SK-N-SH treated with all-trans-retinoic acid at 6 μM for 48 hours (cell line): ENCODE measurements at regions not wholly inside any gene's neighbourhood (a gene's known extent, or its start where the extent isn't known, plus 50 kb on each side); places are given as distances from the start of the nearest gene placed in this dataset.

Experiments
- CSDC2 ChIP-seq: fragments of 250-450 bp; sonication (Bioruptor Pico); IDR thresholded peaks from 2 replicates; pipeline ENCODE4 v1.5.0; 2020; ENCODE audit warnings: mild to moderate bottlenecking, moderate library complexity
- CSRNP3 ChIP-seq: fragments of 250-450 bp; sonication (Bioruptor Pico); IDR thresholded peaks from 2 replicates; pipeline ENCODE4 v1.5.1; 2021; ENCODE audit warnings: mild to moderate bottlenecking, moderate library complexity
- PATZ1 ChIP-seq: fragments of 250-450 bp; sonication (Bioruptor Pico); IDR thresholded peaks from 2 replicates; pipeline ENCODE4 v1.8.0; 2020; ENCODE audit warnings: mild to moderate bottlenecking, moderate library complexity, borderline replicate concordance
- POU6F1 ChIP-seq: fragments of 250-450 bp; sonication (Bioruptor Pico); IDR thresholded peaks from 2 replicates; pipeline ENCODE4 v1.8.0; 2021; ENCODE audit warnings: low read depth, mild to moderate bottlenecking, moderate library complexity, borderline replicate concordance
- ZC3H10 ChIP-seq: fragments of 250-450 bp; sonication (Bioruptor Pico); IDR thresholded peaks from 2 replicates; pipeline ENCODE4 v1.5.1; 2021; ENCODE audit warnings: mild to moderate bottlenecking, moderate library complexity
- ZNF70 ChIP-seq: fragments of 450-650 bp; formaldehyde crosslinking; IDR thresholded peaks from 2 replicates; pipeline ENCODE4 v1.5.0; 2020; ENCODE audit warnings: mild to moderate bottlenecking, moderate library complexity
- ZNF8 ChIP-seq: fragments of 450-650 bp; formaldehyde crosslinking; IDR thresholded peaks from 2 replicates; pipeline ENCODE4 v1.5.0; 2020; ENCODE audit warnings: mild to moderate bottlenecking, moderate library complexity

GRCh38 chr11:27217948-27218420 lies 145.0 kb downstream of the CCDC34 start:
- TF ChIP-seq POU6F1 (CRISPR knock-in tag) (no peak), CSDC2 (CRISPR knock-in tag) (no peak), ZNF70 (CRISPR knock-in tag) (no peak), PATZ1 (CRISPR knock-in tag) (no peak), CSRNP3 (CRISPR knock-in tag) (no peak), ZNF8 (no peak), ZC3H10 (CRISPR knock-in tag) (no peak)
